Esophagus muscularis mucosa (tissue), 4 donors: ENCODE measurements at regions not wholly inside any gene's neighbourhood (a gene's known extent, or its start where the extent isn't known, plus 50 kb on each side); places are given as distances from the start of the nearest gene placed in this dataset.

ENCODE experiments used
- DNase-seq: peaks from one replicate; pipeline ENCODE4 v3.0.0-alpha.2; 2017; ENCODE audit errors: extremely low spot score
- H3K27ac ChIP-seq, 4 donors: fragments of 200-600 bp; sonication (generic); replicated peaks in 1 of 4; 1 replicate in 3 of 4; 2 replicates in 1 of 4; pipeline ENCODE4 v1.5.1; 2016 to 2019; ENCODE audit warnings: mild to moderate bottlenecking in 1 of 4
- H3K27me3 ChIP-seq, 4 donors: fragments of 200-600 bp; sonication (generic); one replicate each; pipeline versions ENCODE4 v1.5.1 to v1.6.0; 2016 to 2019
- H3K36me3 ChIP-seq, 4 donors: fragments of 200-600 bp; sonication (generic); one replicate each; pipeline ENCODE4 v1.5.1; 2016 to 2019
- H3K4me1 ChIP-seq, 4 donors: fragments of 200-600 bp; sonication (generic); one replicate each; pipeline ENCODE4 v1.5.1; 2016 to 2019
- H3K4me3 ChIP-seq, 4 donors: fragments of 200-600 bp; sonication (generic); 1 replicate in 2 of 4; 2 replicates in 2 of 4; pipeline ENCODE4 v1.5.1; 2016 to 2019; ENCODE audit warnings: mild to moderate bottlenecking in 4 of 4, moderate library complexity in 1 of 4
- H3K9me3 ChIP-seq, 4 donors: fragments of 200-600 bp; sonication (generic); 1 replicate in 3 of 4; 2 replicates in 1 of 4; pipeline ENCODE4 v1.5.1; 2016 to 2019
- EP300 ChIP-seq: sonication (generic); formaldehyde crosslinking; IDR thresholded peaks from one replicate; pipeline ENCODE4 v1.6.1; 2017; ENCODE audit warnings: antibody characterized with exemption
- POLR2A ChIP-seq: fragments of 450-650 bp; IDR thresholded peaks from one replicate; pipeline ENCODE4 v1.6.1; 2017; ENCODE audit warnings: antibody characterized with exemption, moderate library complexity, mild to moderate bottlenecking, low read depth
- POLR2AphosphoS5 ChIP-seq, 2 donors: sonication (generic); formaldehyde crosslinking; IDR thresholded peaks; one replicate each; pipeline ENCODE4 v1.6.1; 2017; ENCODE audit warnings: antibody characterized with exemption in 2 of 2
- WGBS: methylation state at CpG from one replicate; pipeline ENCODE4 v1.1.5; 2018; 5-methylcytosine and 5-hydroxymethylcytosine counted together
- intact Hi-C: fragments of 100-400 bp; cut with DNase I; formaldehyde crosslinking; loops from one replicate; pipeline ENCODE4 v1.15.1; 2023
- TF ChIP-seq, protein P1 (sequence below), 3 experiments: fragments of 200-600 bp in 2 of 3; fragments of 450-650 bp in 1 of 3; sonication (generic) in 2 of 3; IDR thresholded peaks; one replicate each; pipeline ENCODE4 v1.5.1; 2017 to 2019; ENCODE audit warnings: antibody characterized with exemption in 3 of 3, mild to moderate bottlenecking in 2 of 3, moderate library complexity in 1 of 3

GRCh38 chr11:106461839-106462545 is 384.5 kb downstream of the AASDHPPT start:
- intact Hi-C loops = no loop called here
- TF ChIP-seq POLR2AphosphoS5 (IDR thresholded peaks at IDR 0.05) (no peak), EP300 (no peak), POLR2A (no peak)
- TF ChIP-seq, protein P1, sequence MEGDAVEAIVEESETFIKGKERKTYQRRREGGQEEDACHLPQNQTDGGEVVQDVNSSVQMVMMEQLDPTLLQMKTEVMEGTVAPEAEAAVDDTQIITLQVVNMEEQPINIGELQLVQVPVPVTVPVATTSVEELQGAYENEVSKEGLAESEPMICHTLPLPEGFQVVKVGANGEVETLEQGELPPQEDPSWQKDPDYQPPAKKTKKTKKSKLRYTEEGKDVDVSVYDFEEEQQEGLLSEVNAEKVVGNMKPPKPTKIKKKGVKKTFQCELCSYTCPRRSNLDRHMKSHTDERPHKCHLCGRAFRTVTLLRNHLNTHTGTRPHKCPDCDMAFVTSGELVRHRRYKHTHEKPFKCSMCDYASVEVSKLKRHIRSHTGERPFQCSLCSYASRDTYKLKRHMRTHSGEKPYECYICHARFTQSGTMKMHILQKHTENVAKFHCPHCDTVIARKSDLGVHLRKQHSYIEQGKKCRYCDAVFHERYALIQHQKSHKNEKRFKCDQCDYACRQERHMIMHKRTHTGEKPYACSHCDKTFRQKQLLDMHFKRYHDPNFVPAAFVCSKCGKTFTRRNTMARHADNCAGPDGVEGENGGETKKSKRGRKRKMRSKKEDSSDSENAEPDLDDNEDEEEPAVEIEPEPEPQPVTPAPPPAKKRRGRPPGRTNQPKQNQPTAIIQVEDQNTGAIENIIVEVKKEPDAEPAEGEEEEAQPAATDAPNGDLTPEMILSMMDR (IDR thresholded peaks at IDR 0.05) = no peak
- H3K27ac ChIP-seq = no peak overlapping the region
- H3K36me3 ChIP-seq = no peaks in the 10 kb centered on the region
- no peaks in the 10 kb centered on the region for H3K27me3 ChIP-seq
- H3K9me3 ChIP-seq = no peaks in the 10 kb centered on the region
- no peak overlapping the region for H3K4me3 ChIP-seq
- H3K4me1 ChIP-seq = peaks cover 0 to 6% (median 2%) of the 10 kb centered on the region in 4 donors
- no peak for DNase-seq
- 72% methylated on average over 4 of the region's 4 CpGs for WGBS

- Histone ChIP-seq H3K9me3 (no peaks in the 10 kb centered on the region), H3K27ac (no peak overlapping the region), H3K27me3 (no peaks in the 10 kb centered on the region), H3K36me3 (no peaks in the 10 kb centered on the region), H3K4me1 (peaks cover 0 to 6% (median 2%) of the 10 kb centered on the region in 4 donors), H3K4me3 (no peak overlapping the region)
- 38% methylated on average over 1 of the region's 1 CpG for WGBS
- no peak for DNase-seq
- TF ChIP-seq POLR2AphosphoS5 (IDR thresholded peaks at IDR 0.05) = no peak
- no peak for TF ChIP-seq POLR2A
- no peak for TF ChIP-seq EP300
- TF ChIP-seq, protein P1 (IDR thresholded peaks at IDR 0.05) = no peak
- intact Hi-C loops = no loop called here
Observed at GRCh38 chr11:106463154-106463553, 385.7 kb downstream of the AASDHPPT start.

DNA sequence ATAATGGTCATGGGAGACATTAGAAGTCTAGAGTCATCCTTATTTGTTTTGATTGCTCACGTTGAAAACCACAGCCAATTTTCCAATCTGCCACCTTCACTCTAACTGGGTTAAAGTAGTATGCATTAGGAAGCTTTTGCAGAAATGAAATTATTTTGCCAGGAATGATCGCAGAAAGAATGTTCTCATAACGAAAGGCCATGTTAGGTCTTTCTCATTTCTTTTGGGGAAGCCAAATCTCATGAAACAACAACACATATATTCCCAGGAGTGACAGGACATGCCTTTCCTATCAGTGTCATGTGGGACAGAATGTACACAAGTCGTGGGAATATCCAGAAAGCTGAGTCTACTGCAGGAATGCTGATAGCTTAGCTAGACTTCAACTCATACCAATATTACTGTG is 386.3 kb downstream of the AASDHPPT start:
- no peaks in the 10 kb centered on the region for H3K9me3 ChIP-seq
- DNase-seq = no peak
- H3K27me3 ChIP-seq = no peaks in the 10 kb centered on the region
- peaks cover 0 to 6% (median 2%) of the 10 kb centered on the region in 4 donors for H3K4me1 ChIP-seq
- 77% methylated on average over 4 of the region's 4 CpGs for WGBS
- intact Hi-C loops = no loop called here
- no peaks in the 10 kb centered on the region for H3K36me3 ChIP-seq
- no peak overlapping the region for H3K4me3 ChIP-seq
- TF ChIP-seq POLR2A = no peak
- TF ChIP-seq, protein P1 (IDR thresholded peaks at IDR 0.05) = no peak
- TF ChIP-seq EP300 = no peak
- TF ChIP-seq POLR2AphosphoS5 (IDR thresholded peaks at IDR 0.05) = no peak
- no peak overlapping the region for H3K27ac ChIP-seq

DNA sequence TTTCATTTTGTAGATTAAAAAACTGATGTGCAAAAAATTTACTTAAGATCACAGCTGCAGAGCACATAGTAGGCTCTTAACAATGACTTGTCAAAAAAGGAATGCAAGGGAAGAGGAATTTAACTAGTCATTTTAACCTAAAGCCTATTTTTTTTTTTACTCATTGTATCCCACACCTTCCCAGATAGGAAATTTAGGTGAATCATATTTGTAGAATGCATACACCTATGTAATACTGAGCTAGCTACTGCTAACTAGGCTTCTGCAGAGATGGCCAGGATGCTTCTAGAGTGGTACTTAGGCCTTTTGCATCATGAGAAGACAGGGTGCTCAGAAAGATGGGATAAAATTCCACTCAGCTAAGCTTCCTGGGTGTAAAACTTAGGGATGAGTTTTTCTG is 387.3 kb downstream of the AASDHPPT start:
- H3K27me3 ChIP-seq = no peaks in the 10 kb centered on the region
- peaks cover 0 to 6% (median 2%) of the 10 kb centered on the region in 4 donors for H3K4me1 ChIP-seq
- H3K4me3 ChIP-seq = no peak overlapping the region
- H3K36me3 ChIP-seq = no peaks in the 10 kb centered on the region
- H3K27ac ChIP-seq = no peak overlapping the region
- H3K9me3 ChIP-seq = no peaks in the 10 kb centered on the region
- DNase-seq = no peak
- intact Hi-C loops = no loop called here
- TF ChIP-seq POLR2A = no peak
- TF ChIP-seq POLR2AphosphoS5 (IDR thresholded peaks at IDR 0.05) = no peak
- TF ChIP-seq EP300 = no peak
- TF ChIP-seq, protein P1 (IDR thresholded peaks at IDR 0.05) = no peak
